ENCODE measurements at regions not wholly inside any gene's neighbourhood (a gene's known extent, or its start where the extent isn't known, plus 50 kb on each side); places are given as distances from the start of the nearest gene placed in this dataset.

- TF ChIP-seq ZNF132 (tag by site-specific recombination; IDR thresholded peaks at IDR 0.05; ENCODE audit: borderline replicate concordance) = no peak
- TF ChIP-seq ZNF510 (tag by site-specific recombination; IDR thresholded peaks at IDR 0.05; ENCODE audit: insufficient replicate concordance) = no peak
- TF ChIP-seq ZNF10 (tag by site-specific recombination; IDR thresholded peaks at IDR 0.05) = no peak
- TF ChIP-seq ZNF449 (tag by site-specific recombination; IDR thresholded peaks at IDR 0.05) = no peak
- TF ChIP-seq REPIN1 (tag by site-specific recombination; IDR thresholded peaks at IDR 0.05; ENCODE audit: low read depth) = no peak
- no peak for TF ChIP-seq ZFP37 (tag by site-specific recombination; IDR thresholded peaks at IDR 0.05)
- no peak for TF ChIP-seq SP7 (tag by site-specific recombination; IDR thresholded peaks at IDR 0.05)
- TF ChIP-seq YY1 (tag by site-specific recombination; IDR thresholded peaks at IDR 0.05) = no peak
- TF ChIP-seq KLF16 (tag by site-specific recombination; IDR thresholded peaks at IDR 0.05) = no peak
- TF ChIP-seq ZNF391 (tag by site-specific recombination; IDR thresholded peaks at IDR 0.05; ENCODE audit: borderline replicate concordance, low read depth) = no peak
- TF ChIP-seq ZBTB49 (tag by site-specific recombination; IDR thresholded peaks at IDR 0.05; ENCODE audit: low read depth) = no peak
- TF ChIP-seq ZNF121 (tag by site-specific recombination; IDR thresholded peaks at IDR 0.05) = no peak
- Histone ChIP-seq H3K27ac (ENCODE audit: extremely low read depth, low read depth, low read length) (no peak overlapping the region), H3K4me1 (ENCODE audit: control insufficient read depth, insufficient read depth, low read length) (no peaks in the 10 kb centered on the region), H3K4me3 (ENCODE audit: low read depth, low read length) (no peak overlapping the region), H3K36me3 (ENCODE audit: control insufficient read depth in 2 of 2, insufficient read depth in 1 of 2, low read length in 2 of 2) (no peaks in the 10 kb centered on the region), H3K9me3 (ENCODE audit: control insufficient read depth, insufficient read depth, low read depth, low read length) (no peaks in the 10 kb centered on the region)
- POLR2A ChIA-PET = no interaction called here
- CTCF ChIA-PET = no interaction called here
Measured at GRCh38 chr13:55660851-55661250, 1479.9 kb upstream of the PRR20A start.

GRCh38 chr13:55661505-55661904 is 1479.2 kb upstream of the PRR20A start:
- no peaks in the 10 kb centered on the region for H3K9me3 ChIP-seq (ENCODE audit: control insufficient read depth, insufficient read depth, low read depth, low read length)
- TF ChIP-seq ZNF544 (tag by site-specific recombination; IDR thresholded peaks at IDR 0.05) = no peak
- no peak for TF ChIP-seq REST (tag by site-specific recombination; IDR thresholded peaks at IDR 0.05)
- TF ChIP-seq ZNF174 (tag by site-specific recombination; IDR thresholded peaks at IDR 0.05) = no peak
- no peak for TF ChIP-seq KLF9 (tag by site-specific recombination; IDR thresholded peaks at IDR 0.05; ENCODE audit: low read depth)
- TF ChIP-seq ZNF121 (tag by site-specific recombination; IDR thresholded peaks at IDR 0.05) = no peak
- TF ChIP-seq ZBTB8A (tag by site-specific recombination; IDR thresholded peaks at IDR 0.05) = no peak
- no peak for TF ChIP-seq ZNF837 (tag by site-specific recombination; IDR thresholded peaks at IDR 0.05)
- TF ChIP-seq MYNN (tag by site-specific recombination; IDR thresholded peaks at IDR 0.05; ENCODE audit: borderline replicate concordance) = no peak
- no peak for TF ChIP-seq ZNF18 (tag by site-specific recombination; IDR thresholded peaks at IDR 0.05)
- H3K36me3 ChIP-seq (ENCODE audit: control insufficient read depth in 2 of 2, insufficient read depth in 1 of 2, low read length in 2 of 2) = no peaks in the 10 kb centered on the region
- ChIA-PET CTCF (no interaction called here), POLR2A (no interaction called here)
- no peak overlapping the region for H3K27ac ChIP-seq (ENCODE audit: extremely low read depth, low read depth, low read length)
- H3K4me1 ChIP-seq (ENCODE audit: control insufficient read depth, insufficient read depth, low read length) = no peaks in the 10 kb centered on the region
- no peak overlapping the region for H3K4me3 ChIP-seq (ENCODE audit: low read depth, low read length)
